Fibroblast of lung (primary cell): ENCODE measurements at regions not wholly inside any gene's neighbourhood (a gene's known extent, or its start where the extent isn't known, plus 50 kb on each side); places are given as distances from the start of the nearest gene placed in this dataset.

Experiments used
- CTCF ChIP-seq, 2 donors: IDR thresholded peaks in 1 of 2; conservative IDR thresholded peaks in 1 of 2; 1 replicate in 1 of 2; 2 replicates in 1 of 2; pipeline ENCODE4 v1.5.1; 2011 to 2012; ENCODE audit warnings: low read length in 2 of 2, control low read depth in 1 of 2, inconsistent platforms in 1 of 2, low read depth in 1 of 2, mild to moderate bottlenecking in 1 of 2
- EZH2 ChIP-seq: IDR thresholded peaks from 2 replicates; pipeline ENCODE4 v1.5.1; 2012; ENCODE audit warnings: low read length, control low read depth, mild to moderate bottlenecking; ENCODE audit errors: missing control alignments

- TF ChIP-seq CTCF (conservative IDR thresholded peaks at IDR 0.05 in 1 of 2, IDR thresholded peaks at IDR 0.05 in 1 of 2; ENCODE audit: low read depth in 1 of 2, low read length in 2 of 2) (no peak), EZH2 (no peak)
Observed at GRCh38 chr3:118744186-118744585, 290.5 kb downstream of the IGSF11 start.
